Panc1 (cell line): ENCODE measurements at regions not wholly inside any gene's neighbourhood (a gene's known extent, or its start where the extent isn't known, plus 50 kb on each side); places are given as distances from the start of the nearest gene placed in this dataset.

ENCODE experiments used
- ATAC-seq: fragments of 200-7000 bp; cut with Tn5 transposase; 2 replicates; pipeline ENCODE4 v1.9.1; 2020; ENCODE audit warnings: mild to moderate bottlenecking, moderate library complexity
- BruUV-seq: library from RNA; stranded (reverse); fragments of 400-500 nt; replicated peaks from 2 replicates; lab custom pipeline; 2021; lab: Mats Ljungman, UMichigan
- CTCF ChIA-PET: fragments of 300-600 bp; sonication (Branson Sonifier 250); formaldehyde crosslinking; loops from one replicate; lab custom pipeline; 2022; ENCODE audit warnings: antibody characterized with exemption; lab: Charles Lee
- POLR2A ChIA-PET: fragments of 300-600 bp; sonication (Branson Sonifier 250); formaldehyde crosslinking; loops from one replicate; lab custom pipeline; 2022; ENCODE audit warnings: antibody characterized with exemption; lab: Charles Lee
- DNase-seq: peaks from one replicate; pipeline ENCODE4 v3.0.0-alpha.2; 2010; ENCODE audit warnings: low read depth, low spot score
- H3K27ac ChIP-seq: 2 replicates; pipeline ENCODE4 v1.5.1; 2011; ENCODE audit warnings: mild to moderate bottlenecking, low read length, inconsistent platforms
- H3K27me3 ChIP-seq: fragments of 200-500 bp; sonication (Bioruptor generic); 2 replicates; pipeline ENCODE4 v1.6.0; 2014; ENCODE audit warnings: low read length, inconsistent platforms; ENCODE audit not compliant: control insufficient read depth, insufficient read depth
- H3K36me3 ChIP-seq: fragments of 200-500 bp; sonication (Bioruptor generic); 2 replicates; pipeline ENCODE4 v1.5.1; 2014; ENCODE audit warnings: inconsistent platforms, mild to moderate bottlenecking, low read length, moderate library complexity; ENCODE audit not compliant: control insufficient read depth, insufficient read depth
- H3K4me1 ChIP-seq: 2 replicates; pipeline ENCODE4 v1.5.1; 2011; ENCODE audit warnings: inconsistent platforms, mild to moderate bottlenecking, low read length, moderate library complexity; ENCODE audit not compliant: control insufficient read depth, insufficient read depth
- H3K4me3 ChIP-seq, 2 experiments: 2 replicates each; pipeline ENCODE4 v1.5.1; 2011 to 2012; ENCODE audit warnings: low read depth in 2 of 2, low read length in 2 of 2, mild to moderate bottlenecking in 2 of 2, inconsistent platforms in 1 of 2, moderate library complexity in 1 of 2
- H3K9me3 ChIP-seq: fragments of 200-500 bp; sonication (Bioruptor generic); 2 replicates; pipeline ENCODE4 v1.5.1; 2014; ENCODE audit warnings: low read depth, mild to moderate bottlenecking, inconsistent platforms, low read length, moderate library complexity; ENCODE audit not compliant: control insufficient read depth, insufficient read depth
- CTCF ChIP-seq: fragments of 450-650 bp; IDR thresholded peaks from 2 replicates; pipeline ENCODE4 v1.5.1; 2017; ENCODE audit warnings: mild to moderate bottlenecking
- POLR2AphosphoS5 ChIP-seq: IDR thresholded peaks from 2 replicates; pipeline ENCODE4 v1.6.1; 2012; ENCODE audit warnings: mild to moderate bottlenecking, low read depth, low read length, moderate library complexity
- REST ChIP-seq, 2 experiments: IDR thresholded peaks; 2 replicates each; pipeline ENCODE4 v1.6.1; 2011 to 2012; ENCODE audit warnings: low read depth in 2 of 2, control low read depth in 1 of 2, low read length in 1 of 2, mild to moderate bottlenecking in 1 of 2, moderate library complexity in 1 of 2; ENCODE audit not compliant: insufficient read depth in 1 of 2
- SIN3A ChIP-seq: IDR thresholded peaks from 2 replicates; pipeline ENCODE4 v1.6.1; 2012; ENCODE audit warnings: low read depth, mild to moderate bottlenecking, low read length, moderate library complexity, borderline replicate concordance; ENCODE audit not compliant: insufficient read depth
- TCF7L2 ChIP-seq: IDR thresholded peaks from 2 replicates; pipeline ENCODE4 v1.6.1; 2011; ENCODE audit warnings: mild to moderate bottlenecking, low read depth, low read length, inconsistent platforms
- in situ Hi-C: cut with HindIII; loops from 2 replicates; pipeline ENCODE4 v1.10.0; 2016; ENCODE audit warnings: low sequenced_read_pairs, low pct_unique_long_range_greater_than_20kb
- intact Hi-C: fragments of 100-400 bp; cut with micrococcal nuclease; formaldehyde crosslinking; loops from one replicate; pipeline ENCODE4 v1.10.0; 2022; ENCODE audit not compliant: unreplicated experiment

- in situ Hi-C loops = no loop called here
- CTCF ChIA-PET = no interaction called here
Observed at GRCh38 chr10:131736321-131736980, 164.4 kb upstream of the PPP2R2D start.

GRCh38 chr10:131737543-131738395, 163.0 kb upstream of the PPP2R2D start:
- Histone ChIP-seq H3K4me1 (no peaks in the 10 kb centered on the region), H3K27ac (no peak overlapping the region), H3K27me3 (no peaks in the 10 kb centered on the region), H3K9me3 (no peaks in the 10 kb centered on the region), H3K4me3 (no peak overlapping the region), H3K36me3 (no peaks in the 10 kb centered on the region)
- in situ Hi-C loops (no loop called here), intact Hi-C loops (no loop called here)
- DNase-seq (no peak), ATAC-seq (no peak; the same call in 1 of the 2 replicates)
- ChIA-PET CTCF (no interaction called here), POLR2A (no interaction called here)
- BruUV-seq = no TSS peak
- no peak for TF ChIP-seq POLR2AphosphoS5
- no peak for TF ChIP-seq REST (IDR thresholded peaks at IDR 0.05; ENCODE audit: insufficient read depth in 1 of 2, low read depth in 2 of 2, low read length in 1 of 2)
- TF ChIP-seq SIN3A = no peak
- no peak for TF ChIP-seq CTCF
- TF ChIP-seq TCF7L2 = no peak

More at GRCh38 chr10:131736321-131736980, 164.4 kb upstream of the PPP2R2D start:
- ATAC-seq (no peak), DNase-seq (no peak)
- intact Hi-C loops = no loop called here
- H3K27ac ChIP-seq = no peak overlapping the region
- no TSS peak for BruUV-seq
- POLR2A ChIA-PET = no interaction called here
- TF ChIP-seq CTCF (no peak), REST (IDR thresholded peaks at IDR 0.05; ENCODE audit: insufficient read depth in 1 of 2, low read depth in 2 of 2, low read length in 1 of 2) (no peak)
- H3K27me3 ChIP-seq = no peaks in the 10 kb centered on the region
- H3K4me1 ChIP-seq = no peaks in the 10 kb centered on the region
- no peak overlapping the region for H3K4me3 ChIP-seq
- no peaks in the 10 kb centered on the region for H3K36me3 ChIP-seq
- H3K9me3 ChIP-seq = no peaks in the 10 kb centered on the region
